ENCODE measurements at regions not wholly inside any gene's neighbourhood (a gene's known extent, or its start where the extent isn't known, plus 50 kb on each side); places are given as distances from the start of the nearest gene placed in this dataset.
A peak's percentile ranks its signal among the peaks of the same experiment; 100 is the strongest.

GRCh38 chr1:4108331-4108730 is 208.3 kb upstream of the C1orf174 start:
- Mint-ChIP-seq H3K27ac (peak overlapping the region in 2 of 8 donors; percentile 29 to 54), H3K4me1 (no peaks in the 10 kb centered on the region), H3K9me3 (peaks cover 0 to 5% (median 0%) of the 10 kb centered on the region in 5 donors), H3K36me3 (no peaks in the 10 kb centered on the region), H3K27me3 (peaks cover 3 to 10% of the 10 kb centered on the region in 2 donors), H3K4me3 (no peak overlapping the region)
- Histone ChIP-seq H3K27me3 (ENCODE audit: insufficient read depth, low read length, poor library complexity, severe bottlenecking) (no peaks in the 10 kb centered on the region), H3K4me3 (ENCODE audit: low read length) (no peak overlapping the region), H3K27ac (ENCODE audit: low read depth, low read length) (no peak overlapping the region), H3K9me3 (ENCODE audit: low read length) (no peaks in the 10 kb centered on the region), H3K36me3 (ENCODE audit: insufficient read depth, low read length) (no peaks in the 10 kb centered on the region), H3K4me1 (ENCODE audit: insufficient read depth, low read length) (no peaks in the 10 kb centered on the region)
- CTCF ChIA-PET = no interaction called here
- no peak for DNase-seq
- POLR2A ChIA-PET = no interaction called here

DNA sequence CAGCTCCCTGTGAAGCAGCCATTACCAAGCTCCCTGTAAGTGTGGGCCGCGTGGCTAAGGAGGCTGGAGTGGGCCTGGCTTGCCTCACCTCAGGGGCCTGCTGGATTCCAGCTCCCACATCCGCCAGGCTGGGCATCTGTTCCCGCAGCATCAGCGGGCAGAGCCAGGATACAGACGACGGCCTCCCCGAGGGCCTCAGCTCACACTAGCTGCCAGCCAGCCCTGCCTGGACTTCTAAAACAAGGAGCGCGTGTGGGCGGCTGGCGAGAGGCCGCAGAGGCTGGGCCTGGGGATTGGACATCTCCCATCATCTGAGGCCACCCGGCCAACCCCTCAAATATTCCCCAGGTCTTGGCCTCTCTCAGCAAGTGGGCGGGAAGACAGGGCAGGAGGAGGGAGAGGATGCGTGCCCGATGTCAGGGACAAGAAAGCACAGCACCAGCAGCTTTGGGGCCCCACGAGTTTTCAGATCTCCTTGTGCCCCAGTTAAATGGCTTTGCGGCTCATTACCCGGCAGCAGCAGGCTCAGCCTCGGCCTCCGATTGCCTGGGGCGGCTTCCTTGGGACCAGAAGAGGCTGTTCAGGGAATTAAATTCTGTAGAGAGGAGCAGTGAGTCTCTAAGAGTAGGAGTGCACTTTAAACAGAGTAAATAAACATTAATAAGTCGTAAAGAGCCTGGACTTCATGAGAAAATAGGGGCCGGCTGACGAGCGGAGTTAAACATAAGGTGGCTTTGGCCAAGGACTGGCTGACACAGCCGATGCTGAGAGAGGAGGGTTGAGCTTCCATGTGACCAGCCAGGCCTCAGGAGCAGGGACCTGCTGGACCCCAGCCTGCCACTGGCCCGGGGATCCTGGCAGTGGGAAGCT is 208.9 kb upstream of the C1orf174 start:
- peaks cover 0 to 9% (median 0%) of the 10 kb centered on the region in 5 donors for H3K9me3 Mint-ChIP-seq
- peak in 1 of 5 donors; percentile 40 for DNase-seq
- CTCF ChIA-PET = no interaction called here
- H3K27me3 Mint-ChIP-seq = peaks cover 3 to 10% of the 10 kb centered on the region in 2 donors
- H3K27ac Mint-ChIP-seq = no peak overlapping the region
- Histone ChIP-seq H3K9me3 (ENCODE audit: low read length) (no peaks in the 10 kb centered on the region), H3K36me3 (ENCODE audit: insufficient read depth, low read length) (no peaks in the 10 kb centered on the region), H3K27ac (ENCODE audit: low read depth, low read length) (no peak overlapping the region), H3K27me3 (ENCODE audit: insufficient read depth, low read length, poor library complexity, severe bottlenecking) (no peaks in the 10 kb centered on the region), H3K4me3 (ENCODE audit: low read length) (no peak overlapping the region), H3K4me1 (ENCODE audit: insufficient read depth, low read length) (no peaks in the 10 kb centered on the region)
- no peak overlapping the region for H3K4me3 Mint-ChIP-seq
- H3K36me3 Mint-ChIP-seq = no peaks in the 10 kb centered on the region
- POLR2A ChIA-PET = no interaction called here
- H3K4me1 Mint-ChIP-seq = no peaks in the 10 kb centered on the region

DNA sequence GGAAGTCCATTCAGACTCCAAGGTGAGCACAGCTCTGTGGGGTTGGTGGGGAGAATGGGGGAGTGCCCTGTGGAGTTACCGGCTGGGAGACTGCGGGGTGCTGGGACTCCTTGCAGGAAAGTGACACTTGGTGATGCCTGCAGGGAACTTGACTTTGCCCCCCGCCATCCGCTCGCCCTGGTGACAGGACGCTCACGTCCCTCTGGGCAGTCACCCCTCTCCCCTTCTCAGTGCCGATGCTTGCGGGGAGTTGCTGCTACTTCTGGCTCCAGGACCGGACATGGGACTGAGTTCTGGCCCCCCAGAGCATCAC is 209.5 kb upstream of the C1orf174 start:
- Mint-ChIP-seq H3K9me3 (peaks cover 0 to 12% (median 0%) of the 10 kb centered on the region in 5 donors), H3K27ac (no peak overlapping the region), H3K36me3 (no peaks in the 10 kb centered on the region), H3K4me1 (no peaks in the 10 kb centered on the region), H3K4me3 (no peak overlapping the region), H3K27me3 (peaks cover 1 to 10% of the 10 kb centered on the region in 2 donors)
- ChIA-PET CTCF (no interaction called here), POLR2A (no interaction called here)
- peak in 1 of 5 donors; percentile 26 for DNase-seq
- no peak overlapping the region for H3K27ac ChIP-seq (ENCODE audit: low read depth, low read length)
- H3K36me3 ChIP-seq (ENCODE audit: insufficient read depth, low read length) = no peaks in the 10 kb centered on the region
- no peaks in the 10 kb centered on the region for H3K27me3 ChIP-seq (ENCODE audit: insufficient read depth, low read length, poor library complexity, severe bottlenecking)
- H3K4me3 ChIP-seq (ENCODE audit: low read length) = no peak overlapping the region
- no peaks in the 10 kb centered on the region for H3K4me1 ChIP-seq (ENCODE audit: insufficient read depth, low read length)
- H3K9me3 ChIP-seq (ENCODE audit: low read length) = no peaks in the 10 kb centered on the region

GRCh38 chr1:4110888-4111287 is 210.8 kb upstream of the C1orf174 start:
- ChIA-PET POLR2A (no interaction called here), CTCF (no interaction called here)
- Mint-ChIP-seq H3K9me3 (peaks cover 0 to 12% (median 0%) of the 10 kb centered on the region in 5 donors), H3K27me3 (peaks cover 0 to 10% of the 10 kb centered on the region in 2 donors), H3K27ac (no peak overlapping the region), H3K4me1 (no peaks in the 10 kb centered on the region), H3K36me3 (no peaks in the 10 kb centered on the region), H3K4me3 (no peak overlapping the region)
- Histone ChIP-seq H3K4me3 (ENCODE audit: low read length) (no peak overlapping the region), H3K9me3 (ENCODE audit: low read length) (no peaks in the 10 kb centered on the region), H3K27me3 (ENCODE audit: insufficient read depth, low read length, poor library complexity, severe bottlenecking) (no peaks in the 10 kb centered on the region), H3K4me1 (ENCODE audit: insufficient read depth, low read length) (no peaks in the 10 kb centered on the region), H3K36me3 (ENCODE audit: insufficient read depth, low read length) (no peaks in the 10 kb centered on the region), H3K27ac (ENCODE audit: low read depth, low read length) (no peak overlapping the region)
- peak in 1 of 5 donors; percentile 19 for DNase-seq

- POLR2A ChIA-PET = no interaction called here
- no peak for DNase-seq
- peaks cover 5 to 15% of the 10 kb centered on the region in 2 donors for H3K27me3 Mint-ChIP-seq
- H3K4me1 Mint-ChIP-seq = no peaks in the 10 kb centered on the region
- peaks cover 0 to 12% (median 0%) of the 10 kb centered on the region in 5 donors for H3K9me3 Mint-ChIP-seq
- no peaks in the 10 kb centered on the region for H3K9me3 ChIP-seq (ENCODE audit: low read length)
- CTCF ChIA-PET = no interaction called here
- no peak overlapping the region for H3K4me3 ChIP-seq (ENCODE audit: low read length)
- H3K36me3 ChIP-seq (ENCODE audit: insufficient read depth, low read length) = no peaks in the 10 kb centered on the region
- no peak overlapping the region for H3K4me3 Mint-ChIP-seq
- H3K4me1 ChIP-seq (ENCODE audit: insufficient read depth, low read length) = no peaks in the 10 kb centered on the region
- H3K27me3 ChIP-seq (ENCODE audit: insufficient read depth, low read length, poor library complexity, severe bottlenecking) = no peaks in the 10 kb centered on the region
- no peaks in the 10 kb centered on the region for H3K36me3 Mint-ChIP-seq
- H3K27ac Mint-ChIP-seq = no peak overlapping the region
- no peak overlapping the region for H3K27ac ChIP-seq (ENCODE audit: low read depth, low read length)
Measured at GRCh38 chr1:4113897-4114296, 213.8 kb upstream of the C1orf174 start.

DNA sequence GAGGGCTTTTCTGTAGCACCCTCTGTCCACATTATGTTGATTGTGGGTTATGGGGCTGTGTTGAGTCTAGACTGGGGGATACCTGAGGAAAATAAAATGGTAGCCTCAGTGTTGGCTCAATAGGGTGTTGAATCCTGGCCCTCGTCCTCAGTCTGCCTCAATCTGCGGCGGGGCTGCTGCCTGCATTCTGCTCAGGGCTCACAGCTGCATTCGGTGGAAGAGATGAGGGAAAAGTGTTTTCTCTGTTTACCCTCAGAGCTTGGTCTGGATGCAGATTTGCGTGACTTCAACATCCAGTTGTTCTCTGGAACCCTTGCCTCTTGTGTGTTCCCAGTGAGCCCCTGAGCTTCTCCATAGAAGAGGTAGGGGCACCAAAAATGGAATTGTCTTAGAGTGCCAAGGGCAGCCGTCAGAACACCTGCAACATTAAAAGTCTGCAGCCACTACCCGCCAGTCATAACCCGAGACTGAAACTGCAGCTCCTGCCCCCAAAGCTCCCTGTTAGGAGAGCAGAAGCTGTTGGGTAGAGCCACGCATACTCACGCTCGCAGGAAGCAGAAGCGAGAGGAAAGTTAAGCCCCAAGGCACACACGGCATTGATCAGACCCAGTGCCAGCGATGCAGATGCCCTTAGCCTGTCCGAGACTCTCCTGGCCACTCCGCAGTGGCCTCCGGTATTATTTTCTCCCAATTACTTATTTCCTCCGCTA is 215.3 kb upstream of the C1orf174 start:
- peak in 1 of 5 donors; percentile 13 for DNase-seq
- ChIA-PET CTCF (no interaction called here), POLR2A (no interaction called here)
- H3K27ac ChIP-seq (ENCODE audit: low read depth, low read length) = no peak overlapping the region
- H3K27me3 ChIP-seq (ENCODE audit: insufficient read depth, low read length, poor library complexity, severe bottlenecking) = no peaks in the 10 kb centered on the region
- no peaks in the 10 kb centered on the region for H3K4me1 ChIP-seq (ENCODE audit: insufficient read depth, low read length)
- H3K27me3 Mint-ChIP-seq = peaks cover 4 to 18% of the 10 kb centered on the region in 2 donors
- H3K36me3 Mint-ChIP-seq = no peaks in the 10 kb centered on the region
- no peak overlapping the region for H3K27ac Mint-ChIP-seq
- H3K4me3 ChIP-seq (ENCODE audit: low read length) = no peak overlapping the region
- no peak overlapping the region for H3K4me3 Mint-ChIP-seq
- H3K9me3 Mint-ChIP-seq = peaks cover 0 to 12% (median 0%) of the 10 kb centered on the region in 5 donors
- H3K9me3 ChIP-seq (ENCODE audit: low read length) = no peaks in the 10 kb centered on the region
- H3K36me3 ChIP-seq (ENCODE audit: insufficient read depth, low read length) = no peaks in the 10 kb centered on the region
- H3K4me1 Mint-ChIP-seq = no peaks in the 10 kb centered on the region

DNA sequence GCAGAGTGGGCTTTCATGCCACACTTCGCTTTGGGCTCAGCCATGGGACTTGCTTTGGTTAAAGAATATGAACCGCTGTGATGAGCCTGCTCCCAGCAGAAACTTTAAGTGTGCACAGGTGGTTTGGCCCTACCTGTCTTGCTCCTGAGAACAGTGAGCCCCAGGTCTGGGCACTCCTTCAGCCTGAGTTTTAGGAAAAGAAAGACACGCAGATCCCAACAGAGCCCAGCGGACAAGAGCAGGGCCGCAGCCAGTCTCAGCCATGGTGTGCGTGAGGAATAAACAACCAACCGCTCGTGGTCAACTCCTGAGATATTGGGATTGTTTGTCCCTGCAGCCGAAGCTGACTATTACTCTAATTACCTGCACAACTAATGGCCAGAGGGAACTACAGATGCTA is 217.1 kb upstream of the C1orf174 start:
- no peak overlapping the region for H3K4me3 ChIP-seq (ENCODE audit: low read length)
- POLR2A ChIA-PET = no interaction called here
- H3K27ac ChIP-seq (ENCODE audit: low read depth, low read length) = no peak overlapping the region
- no peaks in the 10 kb centered on the region for H3K27me3 ChIP-seq (ENCODE audit: insufficient read depth, low read length, poor library complexity, severe bottlenecking)
- no peaks in the 10 kb centered on the region for H3K9me3 ChIP-seq (ENCODE audit: low read length)
- Mint-ChIP-seq H3K27ac (no peak overlapping the region), H3K27me3 (peaks cover 0 to 18% of the 10 kb centered on the region in 2 donors), H3K4me3 (no peak overlapping the region), H3K36me3 (no peaks in the 10 kb centered on the region), H3K9me3 (peaks cover 0 to 9% (median 0%) of the 10 kb centered on the region in 5 donors), H3K4me1 (no peaks in the 10 kb centered on the region)
- DNase-seq = peak in 1 of 5 donors; percentile 2
- H3K36me3 ChIP-seq (ENCODE audit: insufficient read depth, low read length) = no peaks in the 10 kb centered on the region
- CTCF ChIA-PET = no interaction called here
- no peaks in the 10 kb centered on the region for H3K4me1 ChIP-seq (ENCODE audit: insufficient read depth, low read length)

DNA sequence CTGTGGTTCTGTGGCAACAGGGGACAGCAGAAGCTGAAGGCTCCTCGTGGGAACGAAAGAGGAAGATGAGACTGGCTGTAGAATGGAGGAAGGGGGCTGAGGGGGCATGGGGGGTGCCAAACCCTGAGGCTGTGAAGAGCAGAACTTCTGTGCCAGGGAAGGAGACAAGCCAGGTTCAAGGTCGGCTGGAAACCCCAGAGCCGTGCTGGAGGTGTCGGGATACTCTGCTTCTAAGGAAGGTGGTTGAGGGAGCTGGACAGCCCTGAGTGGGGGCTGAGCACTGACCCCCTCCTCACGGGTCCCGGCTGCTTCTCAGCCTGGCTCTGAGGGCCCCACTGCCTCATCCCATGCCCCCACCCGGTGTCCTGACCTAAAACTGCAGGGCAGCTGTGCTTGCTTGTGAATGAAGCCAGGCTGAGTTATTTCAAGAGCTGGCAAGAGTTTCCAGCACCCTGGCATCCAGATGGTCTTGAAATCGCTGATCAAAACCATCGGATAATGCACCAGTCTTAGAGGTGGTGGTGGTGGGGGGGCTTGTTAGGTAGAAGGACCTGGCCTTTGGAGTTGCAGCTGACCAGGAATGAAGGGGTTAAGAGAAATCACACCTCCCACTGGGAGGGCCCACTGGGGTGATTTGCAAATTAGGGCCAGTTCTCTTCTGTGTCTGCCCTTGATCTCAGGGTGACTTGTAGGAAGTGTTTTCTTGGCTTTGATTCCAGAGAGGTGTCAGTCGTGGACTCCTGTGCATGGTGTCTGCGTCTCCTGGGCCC is 218.9 kb upstream of the C1orf174 start:
- H3K4me1 Mint-ChIP-seq = no peaks in the 10 kb centered on the region
- H3K27me3 Mint-ChIP-seq = peaks cover 0 to 18% of the 10 kb centered on the region in 2 donors
- Histone ChIP-seq H3K9me3 (ENCODE audit: low read length) (no peaks in the 10 kb centered on the region), H3K4me1 (ENCODE audit: insufficient read depth, low read length) (no peaks in the 10 kb centered on the region), H3K27ac (ENCODE audit: low read depth, low read length) (no peak overlapping the region), H3K36me3 (ENCODE audit: insufficient read depth, low read length) (no peaks in the 10 kb centered on the region), H3K4me3 (ENCODE audit: low read length) (no peak overlapping the region), H3K27me3 (ENCODE audit: insufficient read depth, low read length, poor library complexity, severe bottlenecking) (no peaks in the 10 kb centered on the region)
- H3K9me3 Mint-ChIP-seq = peaks cover 0 to 4% (median 0%) of the 10 kb centered on the region in 5 donors
- H3K4me3 Mint-ChIP-seq = no peak overlapping the region
- H3K27ac Mint-ChIP-seq = no peak overlapping the region
- CTCF ChIA-PET = no interaction called here
- H3K36me3 Mint-ChIP-seq = no peaks in the 10 kb centered on the region
- peak in 1 of 5 donors; percentile 23 for DNase-seq
- POLR2A ChIA-PET = no interaction called here

Measured in CD8-positive, alpha-beta memory T cell (primary cell).